Mammary epithelial cell (primary cell): ENCODE measurements at regions not wholly inside any gene's neighbourhood (a gene's known extent, or its start where the extent isn't known, plus 50 kb on each side); places are given as distances from the start of the nearest gene placed in this dataset.

Experiments
- CTCF ChIP-seq, 2 donors: IDR thresholded peaks in 1 of 2; conservative IDR thresholded peaks in 1 of 2; 2 replicates each; pipeline ENCODE4 v1.5.1; 2011 to 2012; ENCODE audit warnings: inconsistent platforms in 2 of 2, low read length in 2 of 2, mild to moderate bottlenecking in 2 of 2, control low read depth in 1 of 2, low read depth in 1 of 2; ENCODE audit not compliant: insufficient read depth in 1 of 2; ENCODE audit errors: extremely low read depth in 1 of 2
- EZH2 ChIP-seq: IDR thresholded peaks from 2 replicates; pipeline ENCODE4 v1.6.1; 2012; ENCODE audit warnings: low read length, inconsistent platforms, borderline replicate concordance

DNA sequence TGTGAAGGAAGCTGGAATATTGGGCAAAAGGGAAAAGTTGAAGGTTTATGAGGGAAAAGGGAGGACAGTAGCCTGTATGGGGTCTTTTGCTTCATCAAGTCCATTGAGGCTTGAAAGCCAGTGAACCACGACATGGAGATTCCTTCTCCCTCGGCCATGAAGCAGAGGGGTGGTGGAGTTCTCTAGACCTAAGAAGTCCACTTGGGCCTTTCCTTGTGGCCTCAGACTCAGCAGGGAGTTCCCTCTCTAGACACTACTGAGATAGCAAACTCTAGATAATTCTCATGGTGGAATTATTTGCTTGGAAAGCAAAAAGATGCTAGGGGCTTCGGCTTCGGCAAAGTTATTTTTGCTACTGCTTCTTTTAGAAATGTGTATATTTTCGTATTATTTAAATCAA is 78.5 kb downstream of the FOXD1 start:
- TF ChIP-seq CTCF (conservative IDR thresholded peaks at IDR 0.05 in 1 of 2, IDR thresholded peaks at IDR 0.05 in 1 of 2; ENCODE audit: extremely low read depth in 1 of 2, insufficient read depth in 1 of 2, low read depth in 1 of 2, low read length in 2 of 2) (no peak), EZH2 (no peak)
